Stimulated activated CD8-positive, alpha-beta memory T cell treated with anti-CD3 and anti-CD28 coated beads, Interleukin-4, amount 100 ng/mL, for 24 hours (primary cell): ENCODE measurements at regions not wholly inside any gene's neighbourhood (a gene's known extent, or its start where the extent isn't known, plus 50 kb on each side); places are given as distances from the start of the nearest gene placed in this dataset.
"Not testable (repeated sequence)": the region's sequence is repeated elsewhere in the genome, so short reads cannot be mapped to it uniquely, and the experiment has no call there.

Experiments
- DNase-seq: peaks from one replicate; pipeline ENCODE4 v3.0.0-alpha.2; 2020; ENCODE audit warnings: low read depth

- DNase-seq = no peak
These were observed 433.7 kb upstream of the B3GAT1 start for GRCh38 chr11:134845474-134846327.

GRCh38 chr11:134844838-134845237 lies 432.8 kb upstream of the B3GAT1 start:
- DNase-seq = no peak

GRCh38 chr11:134843735-134844134 lies 431.7 kb upstream of the B3GAT1 start:
- no peak for DNase-seq

GRCh38 chr11:134843020-134843419 lies 431.0 kb upstream of the B3GAT1 start:
- no peak for DNase-seq

- DNase-seq = no peak
These were observed 429.9 kb upstream of the B3GAT1 start for GRCh38 chr11:134841972-134842371.

GRCh38 chr11:134841411-134841810 lies 429.4 kb upstream of the B3GAT1 start:
- no peak for DNase-seq

- no peak for DNase-seq
These were observed 428.9 kb upstream of the B3GAT1 start for GRCh38 chr11:134840945-134841344.

- DNase-seq = not testable (repeated sequence)
These were observed 428.1 kb upstream of the B3GAT1 start for GRCh38 chr11:134840165-134840564.

GRCh38 chr11:134838708-134839107 lies 426.7 kb upstream of the B3GAT1 start:
- no peak for DNase-seq

GRCh38 chr11:134837887-134838232 lies 425.8 kb upstream of the B3GAT1 start:
- no peak for DNase-seq

- DNase-seq = no peak
These were observed 425.3 kb upstream of the B3GAT1 start for GRCh38 chr11:134837166-134837886.

- no peak for DNase-seq
These were observed 424.5 kb upstream of the B3GAT1 start for GRCh38 chr11:134836561-134836960.

GRCh38 chr11:134835561-134835960 lies 423.5 kb upstream of the B3GAT1 start:
- DNase-seq = no peak

- no peak for DNase-seq
These were observed 418.3 kb upstream of the B3GAT1 start for GRCh38 chr11:134830312-134830711.

GRCh38 chr11:134823970-134824369 lies 411.9 kb upstream of the B3GAT1 start:
- DNase-seq = no peak

- DNase-seq = no peak
These were observed 410.9 kb upstream of the B3GAT1 start for GRCh38 chr11:134822897-134823296.

GRCh38 chr11:134821422-134821821 lies 409.4 kb upstream of the B3GAT1 start:
- no peak for DNase-seq

- DNase-seq = no peak
These were observed 407.0 kb upstream of the B3GAT1 start for GRCh38 chr11:134819041-134819440.

GRCh38 chr11:134818516-134818915 lies 406.5 kb upstream of the B3GAT1 start:
- no peak for DNase-seq

- no peak for DNase-seq
These were observed 403.4 kb upstream of the B3GAT1 start for GRCh38 chr11:134815404-134815803.

- no peak for DNase-seq
These were observed 396.0 kb upstream of the B3GAT1 start for GRCh38 chr11:134807997-134808396.

- DNase-seq = no peak
These were observed 390.6 kb upstream of the B3GAT1 start for GRCh38 chr11:134802598-134802997.

- DNase-seq = no peak
These were observed 390.1 kb upstream of the B3GAT1 start for GRCh38 chr11:134802116-134802515.

GRCh38 chr11:134801570-134801969 lies 389.5 kb upstream of the B3GAT1 start:
- DNase-seq = no peak
